HCT116 (cell line): ENCODE measurements at regions not wholly inside any gene's neighbourhood (a gene's known extent, or its start where the extent isn't known, plus 50 kb on each side); places are given as distances from the start of the nearest gene placed in this dataset.

Experiments used
- ATAC-seq: fragments of 200-7000 bp; cut with Tn5 transposase; 2 replicates; pipeline ENCODE4 v1.9.1; 2020; ENCODE audit warnings: mild to moderate bottlenecking, moderate library complexity
- BruUV-seq: library from RNA; stranded (reverse); fragments of 400-500 nt; replicated peaks from 2 replicates; lab custom pipeline; 2021; lab: Mats Ljungman, UMichigan
- CTCF ChIA-PET: fragments of 300-600 bp; sonication (Branson Sonifier 250); formaldehyde crosslinking; loops from one replicate; lab custom pipeline; 2021; ENCODE audit warnings: antibody characterized with exemption; lab: Charles Lee
- POLR2A ChIA-PET: fragments of 300-600, 350-600 bp; sonication (Branson Sonifier 250); formaldehyde crosslinking; loops from one replicate; lab custom pipeline; 2021; ENCODE audit warnings: antibody characterized with exemption; lab: Charles Lee
- RAD21 ChIA-PET, 2 experiments: fragments of 300-600 bp; sonication (Branson Sonifier 250); formaldehyde crosslinking; loops; one replicate each; lab custom pipeline; 2023; ENCODE audit warnings: low total read pairs in 2 of 2; ENCODE audit not compliant: uncharacterized antibody in 2 of 2, unreplicated experiment in 2 of 2, low non-redundant PET in 1 of 2; lab: Charles Lee
- DNase-seq: peaks from one replicate; pipeline ENCODE4 v3.0.0-alpha.2; 2010; ENCODE audit warnings: low read depth, low spot score
- H2AFZ ChIP-seq: fragments of 200-600 bp; shearing (Covaris generic), sonication (generic); 2 replicates; pipeline ENCODE4 v1.6.1; 2017; ENCODE audit warnings: low read depth, mixed run types, mixed read lengths, antibody characterized with exemption, low read length; ENCODE audit not compliant: poor library complexity, severe bottlenecking
- H3K27ac ChIP-seq: 2 replicates; pipeline ENCODE4 v1.5.1; 2012; ENCODE audit warnings: low read depth, low read length
- H3K27me3 ChIP-seq: fragments of 200-600 bp; sonication (generic); 2 replicates; pipeline ENCODE4 v1.6.1; 2016; ENCODE audit warnings: mixed run types, low read length, mixed read lengths; ENCODE audit not compliant: insufficient read depth
- H3K36me3 ChIP-seq, 2 experiments: fragments of 200-500 bp in 1 of 2; fragments of 200-600 bp in 1 of 2; sonication (Bioruptor generic) in 1 of 2; sonication (generic) in 1 of 2; 2 replicates each; pipeline versions ENCODE4 v1.5.1 to v1.6.1; 2014 to 2016; ENCODE audit warnings: low read length in 2 of 2, inconsistent platforms in 1 of 2, mixed read lengths in 1 of 2, mixed run types in 1 of 2; ENCODE audit not compliant: insufficient read depth in 2 of 2, control insufficient read depth in 1 of 2
- H3K4me1 ChIP-seq, 2 experiments: fragments of 200-600 bp in 1 of 2; sonication (generic) in 1 of 2; 2 replicates each; pipeline versions ENCODE4 v1.5.1 to v1.6.1; 2012 to 2017; ENCODE audit warnings: low read length in 2 of 2, inconsistent platforms in 1 of 2, mild to moderate bottlenecking in 1 of 2, mixed read lengths in 1 of 2, mixed run types in 1 of 2, moderate library complexity in 1 of 2; ENCODE audit not compliant: insufficient read depth in 2 of 2, control insufficient read depth in 1 of 2
- H3K4me2 ChIP-seq: fragments of 200-600 bp; sonication (generic); 2 replicates; pipeline ENCODE4 v1.6.1; 2017; ENCODE audit warnings: mixed run types, low read length, mixed read lengths
- H3K4me3 ChIP-seq, 2 experiments: fragments of 200-600 bp in 1 of 2; sonication (generic) in 1 of 2; replicated peaks in 1 of 2; 2 replicates each; pipeline ENCODE4 v1.5.1; 2011 to 2016; ENCODE audit warnings: low read length in 2 of 2, control low read depth in 1 of 2, low read depth in 1 of 2, mild to moderate bottlenecking in 1 of 2, mixed read lengths in 1 of 2, mixed run types in 1 of 2
- H3K79me2 ChIP-seq: fragments of 200-600 bp; sonication (generic); 2 replicates; pipeline ENCODE4 v1.6.1; 2017; ENCODE audit warnings: mild to moderate bottlenecking, mixed run types, low read length, moderate library complexity, mixed read lengths; ENCODE audit not compliant: insufficient read depth
- H3K9ac ChIP-seq: fragments of 200-600 bp; sonication (generic); 2 replicates; pipeline ENCODE4 v1.6.1; 2016; ENCODE audit warnings: low read length, mixed read lengths
- H3K9me2 ChIP-seq: fragments of 200-600 bp; sonication (generic), shearing (Covaris generic); 2 replicates; pipeline ENCODE4 v1.6.1; 2017; ENCODE audit warnings: mixed run types, mild to moderate bottlenecking, moderate library complexity; ENCODE audit not compliant: insufficient read depth
- H3K9me3 ChIP-seq, 2 experiments: fragments of 200-500 bp in 1 of 2; fragments of 200-600 bp in 1 of 2; sonication (Bioruptor generic) in 1 of 2; sonication (generic) in 1 of 2; 2 replicates each; pipeline ENCODE4 v1.6.1; 2014 to 2017; ENCODE audit warnings: low read length in 2 of 2, mixed read lengths in 2 of 2, inconsistent platforms in 1 of 2, low read depth in 1 of 2, mild to moderate bottlenecking in 1 of 2, mixed run types in 1 of 2, moderate library complexity in 1 of 2; ENCODE audit not compliant: control insufficient read depth in 1 of 2, insufficient read depth in 1 of 2
- H4K20me1 ChIP-seq: fragments of 200-600 bp; sonication (generic), shearing (Covaris generic); 2 replicates; pipeline ENCODE4 v1.6.1; 2017; ENCODE audit warnings: mixed run types, mild to moderate bottlenecking, moderate library complexity; ENCODE audit not compliant: insufficient read depth
- CBX3 ChIP-seq: IDR thresholded peaks from 2 replicates; pipeline ENCODE4 v1.6.1; 2012; ENCODE audit warnings: low read depth
- CEBPB ChIP-seq: IDR thresholded peaks from 2 replicates; pipeline ENCODE4 v1.6.1; 2012; ENCODE audit warnings: low read depth
- CTCF ChIP-seq, 3 experiments: fragments of 200-600 bp in 1 of 3; sonication (generic) in 1 of 3; IDR thresholded peaks in 2 of 3; conservative IDR thresholded peaks in 1 of 3; 2 replicates each; pipeline ENCODE4 v1.5.1; 2012 to 2017; ENCODE audit warnings: low read depth in 2 of 3, low read length in 2 of 3, antibody characterized with exemption in 1 of 3, borderline replicate concordance in 1 of 3, control low read depth in 1 of 3, mild to moderate bottlenecking in 1 of 3, mixed read lengths in 1 of 3, mixed run types in 1 of 3, moderate library complexity in 1 of 3; ENCODE audit not compliant: insufficient read depth in 1 of 3
- EGR1 ChIP-seq: IDR thresholded peaks from 2 replicates; pipeline ENCODE4 v1.6.1; 2012; ENCODE audit warnings: low read depth
- ELF1 ChIP-seq: IDR thresholded peaks from 2 replicates; pipeline ENCODE4 v1.6.1; 2012; ENCODE audit warnings: low read depth, borderline replicate concordance
- EZH2phosphoT487 ChIP-seq: fragments of 200-600 bp; IDR thresholded peaks from 2 replicates; pipeline ENCODE4 v1.6.1; 2018; ENCODE audit warnings: antibody characterized with exemption, borderline replicate concordance
- JUND ChIP-seq: IDR thresholded peaks from 2 replicates; pipeline ENCODE4 v1.6.1; 2012
- POLR2AphosphoS5 ChIP-seq: IDR thresholded peaks from 2 replicates; pipeline ENCODE4 v1.6.1; 2011; ENCODE audit warnings: mild to moderate bottlenecking, low read depth, low read length, moderate library complexity
- SRF ChIP-seq: IDR thresholded peaks from 2 replicates; pipeline ENCODE4 v1.6.1; 2012; ENCODE audit warnings: low read depth
- TCF7L2 ChIP-seq: IDR thresholded peaks from 2 replicates; pipeline ENCODE4 v1.7.0; 2011; ENCODE audit warnings: borderline replicate concordance, inconsistent platforms; ENCODE audit not compliant: insufficient read depth, insufficient read length; ENCODE audit errors: extremely low read depth
- YY1 ChIP-seq: IDR thresholded peaks from 2 replicates; pipeline ENCODE4 v1.6.1; 2011; ENCODE audit warnings: low read length, low read depth, moderate library complexity, mild to moderate bottlenecking; ENCODE audit not compliant: insufficient replicate concordance; ENCODE audit errors: extremely low read depth
- ZFX ChIP-seq: fragments of 450-650 bp; IDR thresholded peaks from 2 replicates; pipeline ENCODE4 v1.6.1; 2017
- intact Hi-C: fragments of 100-400 bp; cut with micrococcal nuclease; formaldehyde crosslinking; loops from 2 replicates; pipeline ENCODE4 v1.10.0; 2022
- TF ChIP-seq, protein P1 (sequence below): IDR thresholded peaks from 2 replicates; pipeline ENCODE4 v1.6.1; 2012
- TF ChIP-seq, protein P2 (sequence below): IDR thresholded peaks from 2 replicates; pipeline ENCODE4 v1.6.1; 2011; ENCODE audit warnings: mild to moderate bottlenecking, low read length, moderate library complexity; ENCODE audit not compliant: insufficient replicate concordance; ENCODE audit errors: extremely low read depth

DNA sequence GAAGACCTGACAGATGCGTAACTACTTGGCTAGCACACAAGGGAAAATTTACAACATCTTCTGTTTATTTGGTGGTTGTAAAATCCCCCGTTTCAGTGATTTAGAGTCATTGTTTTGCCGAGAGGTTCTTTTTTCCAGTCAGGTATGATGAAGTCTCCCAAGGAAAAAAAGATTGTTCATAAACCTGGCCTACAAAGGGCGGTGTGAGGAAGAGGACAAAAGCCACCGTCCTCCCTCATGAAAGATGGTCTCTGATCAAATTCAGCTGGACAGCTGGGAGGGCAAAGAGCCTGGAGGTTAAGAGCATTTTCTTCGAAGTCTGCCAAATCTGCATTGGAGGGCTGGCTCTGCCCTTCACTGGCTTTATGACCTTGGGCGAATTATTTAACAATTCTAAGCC lies 419.9 kb downstream of the HAPSTR1 start:
- ChIA-PET CTCF (no interaction called here), RAD21 (no interaction called here), POLR2A (no interaction called here)
- no TSS peak for BruUV-seq
- Histone ChIP-seq H3K9me2 (no peaks in the 10 kb centered on the region), H3K36me3 (no peaks in the 10 kb centered on the region), H4K20me1 (no peaks in the 10 kb centered on the region), H3K27ac (no peak overlapping the region), H3K4me1 (no peaks in the 10 kb centered on the region), H3K4me2 (no peak overlapping the region), H2AFZ (no peak overlapping the region), H3K79me2 (no peaks in the 10 kb centered on the region), H3K9me3 (no peaks in the 10 kb centered on the region), H3K27me3 (no peaks in the 10 kb centered on the region), H3K9ac (no peak overlapping the region), H3K4me3 (no peak overlapping the region)
- TF ChIP-seq ZFX (no peak), CEBPB (no peak), CTCF (IDR thresholded peaks at IDR 0.05 in 2 of 3, conservative IDR thresholded peaks at IDR 0.05 in 1 of 3; ENCODE audit: borderline replicate concordance in 1 of 3, insufficient read depth in 1 of 3, low read depth in 2 of 3, low read length in 2 of 3) (no peak), JUND (no peak), ELF1 (no peak), SRF (no peak)
- intact Hi-C loops = no loop called here
- ATAC-seq (no peak), DNase-seq (no peak)

DNA sequence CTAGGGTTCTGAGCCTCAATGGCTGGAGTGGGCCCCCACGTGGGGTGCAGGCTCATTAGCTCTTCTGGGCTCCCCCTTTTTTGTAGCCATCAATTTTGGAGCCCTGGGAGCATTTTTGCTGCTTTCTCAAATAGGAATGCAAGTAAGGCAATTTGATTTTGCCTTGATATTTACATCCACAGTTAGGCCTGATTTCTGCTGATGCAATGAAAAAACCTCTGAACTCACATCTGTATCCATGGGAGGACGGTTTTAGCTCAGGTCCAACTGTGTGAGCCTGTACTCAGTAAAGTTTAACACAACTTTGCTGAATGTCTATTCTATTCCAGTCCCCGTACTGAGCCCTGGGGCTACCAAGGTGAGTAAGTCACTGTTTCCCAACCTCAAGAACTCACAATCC lies 425.0 kb downstream of the HAPSTR1 start:
- ChIA-PET POLR2A (no interaction called here), RAD21 (no interaction called here), CTCF (no interaction called here)
- H3K27ac ChIP-seq = no peak overlapping the region
- no peak overlapping the region for H3K9ac ChIP-seq
- no peaks in the 10 kb centered on the region for H4K20me1 ChIP-seq
- intact Hi-C loops = no loop called here
- no peak for TF ChIP-seq TCF7L2
- TF ChIP-seq CBX3 = no peak
- TF ChIP-seq EGR1 = no peak
- TF ChIP-seq, protein P1, sequence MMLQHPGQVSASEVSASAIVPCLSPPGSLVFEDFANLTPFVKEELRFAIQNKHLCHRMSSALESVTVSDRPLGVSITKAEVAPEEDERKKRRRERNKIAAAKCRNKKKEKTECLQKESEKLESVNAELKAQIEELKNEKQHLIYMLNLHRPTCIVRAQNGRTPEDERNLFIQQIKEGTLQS = no peak
- no peak for TF ChIP-seq YY1
- no peak for TF ChIP-seq EZH2phosphoT487
- TF ChIP-seq ELF1 = no peak
- no peak for TF ChIP-seq JUND
- no peak for TF ChIP-seq SRF
- TF ChIP-seq, protein P2, sequence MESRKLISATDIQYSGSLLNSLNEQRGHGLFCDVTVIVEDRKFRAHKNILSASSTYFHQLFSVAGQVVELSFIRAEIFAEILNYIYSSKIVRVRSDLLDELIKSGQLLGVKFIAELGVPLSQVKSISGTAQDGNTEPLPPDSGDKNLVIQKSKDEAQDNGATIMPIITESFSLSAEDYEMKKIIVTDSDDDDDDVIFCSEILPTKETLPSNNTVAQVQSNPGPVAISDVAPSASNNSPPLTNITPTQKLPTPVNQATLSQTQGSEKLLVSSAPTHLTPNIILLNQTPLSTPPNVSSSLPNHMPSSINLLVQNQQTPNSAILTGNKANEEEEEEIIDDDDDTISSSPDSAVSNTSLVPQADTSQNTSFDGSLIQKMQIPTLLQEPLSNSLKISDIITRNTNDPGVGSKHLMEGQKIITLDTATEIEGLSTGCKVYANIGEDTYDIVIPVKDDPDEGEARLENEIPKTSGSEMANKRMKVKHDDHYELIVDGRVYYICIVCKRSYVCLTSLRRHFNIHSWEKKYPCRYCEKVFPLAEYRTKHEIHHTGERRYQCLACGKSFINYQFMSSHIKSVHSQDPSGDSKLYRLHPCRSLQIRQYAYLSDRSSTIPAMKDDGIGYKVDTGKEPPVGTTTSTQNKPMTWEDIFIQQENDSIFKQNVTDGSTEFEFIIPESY = no peak
- no peak for TF ChIP-seq POLR2AphosphoS5
- no peak for ATAC-seq
- BruUV-seq = no TSS peak
- no peaks in the 10 kb centered on the region for H3K79me2 ChIP-seq
- no peaks in the 10 kb centered on the region for H3K36me3 ChIP-seq
- H3K27me3 ChIP-seq = no peaks in the 10 kb centered on the region
- H3K4me3 ChIP-seq = no peak overlapping the region
- no peak for DNase-seq
- H3K4me2 ChIP-seq = no peak overlapping the region
- no peak overlapping the region for H2AFZ ChIP-seq
- no peaks in the 10 kb centered on the region for H3K9me3 ChIP-seq
- no peaks in the 10 kb centered on the region for H3K9me2 ChIP-seq
- H3K4me1 ChIP-seq = no peaks in the 10 kb centered on the region
